IMR-90 (cell line): ENCODE measurements at regions not wholly inside any gene's neighbourhood (a gene's known extent, or its start where the extent isn't known, plus 50 kb on each side); places are given as distances from the start of the nearest gene placed in this dataset.

Experiments
- CTCF ChIP-seq: conservative IDR thresholded peaks from 2 replicates; pipeline ENCODE4 v1.5.1; 2012; ENCODE audit warnings: mild to moderate bottlenecking, low read depth, low read length, improper control_type of control experiment
- POLR2A ChIP-seq: IDR thresholded peaks from 2 replicates; pipeline ENCODE4 v1.6.1; 2012; ENCODE audit warnings: mild to moderate bottlenecking, low read depth, low read length
- RFX5 ChIP-seq: IDR thresholded peaks from 2 replicates; pipeline ENCODE4 v1.8.0; 2012; ENCODE audit warnings: low read depth, mild to moderate bottlenecking, low read length, moderate library complexity
- TF ChIP-seq, protein P1 (sequence below): fragments of 150-350 bp; IDR thresholded peaks from 2 replicates; pipeline ENCODE4 v1.6.1; 2017; ENCODE audit warnings: mild to moderate bottlenecking, antibody characterized with exemption, low read length, low read depth

DNA sequence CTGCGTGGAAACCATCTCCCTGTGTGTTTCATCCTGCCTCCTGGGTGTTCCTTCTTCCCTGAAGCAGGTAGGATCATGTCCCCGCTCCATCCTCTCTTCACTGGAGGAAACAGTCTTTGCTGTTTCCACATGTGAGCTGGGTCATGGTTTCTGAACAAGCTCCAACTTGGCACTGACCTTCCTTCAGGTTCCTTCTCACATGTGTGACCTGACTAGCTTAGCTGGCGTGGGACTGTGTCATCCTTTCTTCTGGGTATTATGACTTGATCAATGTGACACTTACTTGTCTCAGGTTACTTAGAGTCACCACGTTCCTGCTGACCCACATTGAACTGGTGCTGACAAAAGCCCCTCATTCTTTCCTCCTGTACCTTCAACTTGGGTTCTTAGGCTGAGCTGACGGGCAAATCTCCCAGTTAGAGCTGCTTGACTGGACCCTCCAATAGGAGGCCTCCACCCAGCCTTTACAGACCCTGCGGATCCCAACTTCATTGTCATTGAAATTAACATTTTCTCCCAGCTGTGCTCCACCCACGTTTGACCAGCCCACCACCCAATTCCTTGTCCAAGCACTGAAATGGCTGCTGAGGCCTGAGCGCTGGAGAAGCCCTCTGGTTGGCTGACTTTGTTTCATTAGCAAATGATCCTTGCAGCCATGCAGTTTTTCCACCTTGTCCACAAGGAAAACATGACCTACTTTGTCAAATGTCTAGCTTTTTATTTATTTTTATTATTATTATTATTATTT is 128.1 kb downstream of the DDX1 start:
- TF ChIP-seq CTCF (no peak), POLR2A (no peak), RFX5 (no peak)
- TF ChIP-seq, protein P1, sequence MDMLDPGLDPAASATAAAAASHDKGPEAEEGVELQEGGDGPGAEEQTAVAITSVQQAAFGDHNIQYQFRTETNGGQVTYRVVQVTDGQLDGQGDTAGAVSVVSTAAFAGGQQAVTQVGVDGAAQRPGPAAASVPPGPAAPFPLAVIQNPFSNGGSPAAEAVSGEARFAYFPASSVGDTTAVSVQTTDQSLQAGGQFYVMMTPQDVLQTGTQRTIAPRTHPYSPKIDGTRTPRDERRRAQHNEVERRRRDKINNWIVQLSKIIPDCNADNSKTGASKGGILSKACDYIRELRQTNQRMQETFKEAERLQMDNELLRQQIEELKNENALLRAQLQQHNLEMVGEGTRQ, result no peak
